Kasumi-1 (cell line): ENCODE measurements at regions not wholly inside any gene's neighbourhood (a gene's known extent, or its start where the extent isn't known, plus 50 kb on each side); places are given as distances from the start of the nearest gene placed in this dataset.

ENCODE experiments used
- DNase-seq, 2 experiments: peaks; one replicate each; lab custom pipeline; 2025; lab: John Stamatoyannopoulos, UW

- no peak for DNase-seq
These were observed 50.9 kb upstream of the CXCL14 start for GRCh38 chr5:135629666-135630065.

- DNase-seq = no peak
These were observed 50.2 kb upstream of the CXCL14 start for GRCh38 chr5:135628771-135629563.
